Cardiac muscle cell (in vitro differentiated cells and primary cell): ENCODE measurements at regions not wholly inside any gene's neighbourhood (a gene's known extent, or its start where the extent isn't known, plus 50 kb on each side); places are given as distances from the start of the nearest gene placed in this dataset.

ENCODE experiments used
- DNase-seq, 2 donors: peaks; one replicate each; pipeline versions ENCODE4 v3.0.0 to v3.0.0-alpha.2; 2010 to 2017; ENCODE audit warnings: low read depth in 1 of 2, low spot score in 1 of 2
- H3K27ac ChIP-seq: fragments of 200-600 bp; sonication (generic); 2 replicates; pipeline ENCODE4 v1.5.1; 2016
- H3K27me3 ChIP-seq: fragments of 200-600 bp; sonication (generic); 2 replicates; pipeline ENCODE4 v1.6.0; 2016; ENCODE audit warnings: control low read depth
- H3K36me3 ChIP-seq: fragments of 200-600 bp; sonication (generic); 2 replicates; pipeline ENCODE4 v1.5.1; 2016; ENCODE audit warnings: control low read depth
- H3K4me1 ChIP-seq: fragments of 200-600 bp; sonication (generic); 2 replicates; pipeline ENCODE4 v1.8.1; 2017; ENCODE audit warnings: low read depth, mild to moderate bottlenecking, mixed run types
- H3K4me3 ChIP-seq: fragments of 200-600 bp; sonication (generic); 2 replicates; pipeline ENCODE4 v1.5.1; 2016; ENCODE audit warnings: mild to moderate bottlenecking
- H3K9me3 ChIP-seq: fragments of 200-600 bp; sonication (generic); 2 replicates; pipeline ENCODE4 v1.5.1; 2017; ENCODE audit warnings: low read depth, mild to moderate bottlenecking, control low read depth
- CTCF ChIP-seq: IDR thresholded peaks from 2 replicates; pipeline ENCODE4 v1.5.1; 2012; ENCODE audit warnings: low read depth, mild to moderate bottlenecking, low read length

- Histone ChIP-seq H3K4me1 (peaks cover 7% of the 10 kb centered on the region), H3K27ac (no peak overlapping the region), H3K36me3 (no peaks in the 10 kb centered on the region), H3K27me3 (no peaks in the 10 kb centered on the region), H3K4me3 (no peak overlapping the region), H3K9me3 (no peaks in the 10 kb centered on the region)
- TF ChIP-seq CTCF, result no peak
- DNase-seq, result no peak
These were observed 55.3 kb upstream of the CLINT1 start for GRCh38 chr5:157914151-157914788.

GRCh38 chr5:157913575-157913974, 54.6 kb upstream of the CLINT1 start:
- Histone ChIP-seq H3K27ac (no peak overlapping the region), H3K27me3 (no peaks in the 10 kb centered on the region), H3K9me3 (no peaks in the 10 kb centered on the region), H3K4me1 (peaks cover under 1% of the 10 kb centered on the region), H3K36me3 (no peaks in the 10 kb centered on the region), H3K4me3 (no peak overlapping the region)
- TF ChIP-seq CTCF, result no peak
- DNase-seq, result no peak

DNA sequence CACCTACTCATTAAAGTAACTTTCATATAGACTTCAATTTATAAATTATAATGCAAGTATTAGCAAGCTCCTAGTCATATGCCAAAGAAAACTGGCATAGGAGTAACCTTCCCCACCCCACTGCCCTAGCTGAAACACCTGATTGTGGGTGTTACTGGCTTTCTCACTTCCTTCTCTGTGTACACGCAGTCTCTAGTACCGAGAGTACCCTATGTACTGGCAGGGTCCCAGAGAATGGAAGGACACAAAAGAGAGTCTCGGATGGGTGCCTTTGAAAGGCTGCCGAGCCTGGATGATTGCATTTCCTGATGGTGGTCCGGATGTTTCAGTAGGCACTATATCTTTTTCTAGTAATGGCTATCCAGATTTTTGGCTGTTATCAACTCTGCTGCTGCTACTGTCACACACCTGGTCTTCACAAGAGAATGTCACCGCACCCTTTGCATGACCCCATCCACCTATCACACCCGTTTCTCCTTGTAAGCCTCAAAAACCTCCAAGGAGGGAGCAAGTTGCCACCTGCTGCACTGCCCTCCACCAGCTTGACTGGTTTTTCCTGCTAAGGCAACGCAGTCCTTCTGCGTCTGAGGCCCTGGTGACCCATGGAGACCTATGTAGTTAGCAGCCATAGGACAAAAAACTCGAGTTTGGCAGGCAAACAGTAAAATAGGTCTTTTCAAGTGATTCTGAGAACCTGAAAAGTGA, 53.8 kb upstream of the CLINT1 start:
- H3K27ac ChIP-seq, result no peak overlapping the region
- H3K4me3 ChIP-seq, result no peak overlapping the region
- H3K36me3 ChIP-seq, result no peaks in the 10 kb centered on the region
- H3K4me1 ChIP-seq, result no peaks in the 10 kb centered on the region
- H3K27me3 ChIP-seq, result no peaks in the 10 kb centered on the region
- H3K9me3 ChIP-seq, result no peaks in the 10 kb centered on the region
- no peak for DNase-seq
- no peak for TF ChIP-seq CTCF

DNA sequence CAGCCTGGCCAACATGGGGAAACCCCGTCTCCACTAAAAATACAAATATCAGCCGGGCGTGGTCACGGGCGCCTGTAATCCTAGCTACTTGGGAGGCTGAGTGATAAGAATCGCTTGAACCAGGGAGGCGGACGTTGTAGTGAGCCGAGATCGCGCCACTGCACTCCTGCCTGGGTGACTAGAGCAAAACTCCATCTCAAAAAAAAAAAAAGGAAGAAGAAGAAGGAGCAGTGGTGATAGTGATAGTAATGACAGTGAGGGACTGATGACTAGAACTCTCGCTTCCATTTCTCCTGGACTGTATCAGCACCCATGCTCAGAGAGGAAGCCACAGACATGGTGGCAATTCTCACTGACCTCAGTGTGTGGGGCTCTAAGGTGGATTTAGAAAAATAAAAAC, 52.6 kb upstream of the CLINT1 start:
- DNase-seq, result no peak
- Histone ChIP-seq H3K27me3 (no peaks in the 10 kb centered on the region), H3K9me3 (no peaks in the 10 kb centered on the region), H3K4me3 (no peak overlapping the region), H3K4me1 (no peaks in the 10 kb centered on the region), H3K27ac (no peak overlapping the region), H3K36me3 (no peaks in the 10 kb centered on the region)
- TF ChIP-seq CTCF, result no peak
